HepG2 (cell line): ENCODE measurements at regions not wholly inside any gene's neighbourhood (a gene's known extent, or its start where the extent isn't known, plus 50 kb on each side); places are given as distances from the start of the nearest gene placed in this dataset.
"Not testable (repeated sequence)": the region's sequence is repeated elsewhere in the genome, so short reads cannot be mapped to it uniquely, and the experiment has no call there.

ENCODE experiments used
- ATAC-seq: fragments of 200-7000 bp; cut with Tn5 transposase; 3 replicates; pipeline ENCODE4 v1.9.1; 2020; ENCODE audit warnings: mild to moderate bottlenecking, moderate library complexity
- BruUV-seq: library from RNA; stranded (reverse); fragments of 400-500 nt; replicated peaks from 2 replicates; lab custom pipeline; 2021; lab: Mats Ljungman, UMichigan
- CTCF ChIA-PET: fragments of 300-600 bp; formaldehyde crosslinking; extraction: SDS; loops from one replicate; lab custom pipeline; 2021; ENCODE audit warnings: low total read pairs, inconsistent platforms, low intra/inter-chr PET ratio; lab: Yijun Ruan, JAX
- POLR2A ChIA-PET: fragments of 350-600 bp; sonication (Branson Sonifier 250); formaldehyde crosslinking; loops from one replicate; lab custom pipeline; 2020; ENCODE audit warnings: antibody characterized with exemption, inconsistent platforms; lab: Yijun Ruan, JAX
- DNase-seq: peaks from one replicate; pipeline ENCODE4 v3.0.0-alpha.2; 2015; ENCODE audit warnings: low spot score
- FAIRE-seq: peaks from 3 replicates; lab custom pipeline; 2011; peaks lifted over from hg19 to GRCh38; lab: Jason Lieb, UNC
- H2AFZ ChIP-seq: one replicate; pipeline ENCODE4 v1.6.1; 2011; ENCODE audit warnings: low read length, inconsistent platforms
- H3K27ac ChIP-seq: fragments of 300-600 bp; 3 replicates; pipeline ENCODE4 v1.8.0; 2011; ENCODE audit warnings: mixed run types, mild to moderate bottlenecking, mixed read lengths, low read length, inconsistent platforms; ENCODE audit not compliant: insufficient read depth; ENCODE audit errors: extremely low read length
- H3K27me3 ChIP-seq, 2 experiments: fragments of 200-600 bp in 1 of 2; 2 replicates in 1 of 2; 3 replicates in 1 of 2; pipeline versions ENCODE4 v1.6.0 to v1.8.0; 2011; ENCODE audit warnings: low read length in 2 of 2, mild to moderate bottlenecking in 2 of 2, moderate library complexity in 2 of 2, inconsistent platforms in 1 of 2; ENCODE audit not compliant: insufficient read depth in 2 of 2, control insufficient read depth in 1 of 2
- H3K36me3 ChIP-seq, 2 experiments: fragments of 200-600 bp in 1 of 2; replicated peaks in 1 of 2; 2 replicates in 1 of 2; 3 replicates in 1 of 2; pipeline versions ENCODE4 v1.5.1 to v1.8.0; 2011; ENCODE audit warnings: low read length in 2 of 2, inconsistent platforms in 1 of 2; ENCODE audit not compliant: insufficient read depth in 2 of 2, control insufficient read depth in 1 of 2
- H3K4me1 ChIP-seq: 2 replicates; pipeline ENCODE4 v1.5.1; 2012; ENCODE audit warnings: low read length, inconsistent platforms; ENCODE audit not compliant: insufficient read depth
- H3K4me2 ChIP-seq: 2 replicates; pipeline ENCODE4 v1.6.0; 2011; ENCODE audit warnings: low read depth, low read length, inconsistent platforms
- H3K4me3 ChIP-seq, 3 experiments: fragments of 200-600 bp in 1 of 3; sonication (generic), shearing (Covaris generic) in 1 of 3; replicated peaks in 1 of 3; 2 replicates each; pipeline ENCODE4 v1.5.1; 2011 to 2016; ENCODE audit warnings: low read length in 3 of 3, inconsistent platforms in 2 of 3, low read depth in 2 of 3, mild to moderate bottlenecking in 2 of 3, control low read depth in 1 of 3, mixed read lengths in 1 of 3; ENCODE audit not compliant: insufficient read depth in 1 of 3
- H3K79me2 ChIP-seq: one replicate; pipeline ENCODE4 v1.6.1; 2011; ENCODE audit warnings: low read length, inconsistent platforms; ENCODE audit not compliant: insufficient read depth
- H3K9ac ChIP-seq: 2 replicates; pipeline ENCODE4 v1.6.0; 2011; ENCODE audit warnings: mild to moderate bottlenecking, low read depth, low read length, inconsistent platforms; ENCODE audit not compliant: insufficient read depth
- H3K9me3 ChIP-seq: 2 replicates; pipeline ENCODE4 v1.5.1; 2012; ENCODE audit warnings: mild to moderate bottlenecking, low read length
- H4K20me1 ChIP-seq: 2 replicates; pipeline ENCODE4 v1.6.0; 2011; ENCODE audit warnings: inconsistent platforms, mild to moderate bottlenecking, low read length, moderate library complexity; ENCODE audit not compliant: insufficient read depth
- CBX5 ChIP-seq: sonication (generic); formaldehyde crosslinking; IDR thresholded peaks from 2 replicates; pipeline ENCODE4 v1.4.0; 2020; ENCODE audit warnings: missing genetic modification reagents, borderline replicate concordance
- FIP1L1 ChIP-seq: fragments of 200-400 bp; formaldehyde crosslinking; IDR thresholded peaks from 2 replicates; pipeline ENCODE4 v1.6.1; 2018; ENCODE audit warnings: low read depth, mild to moderate bottlenecking, low read length, moderate library complexity, borderline replicate concordance; ENCODE audit not compliant: insufficient read depth
- FOXP1 ChIP-seq, 2 experiments: fragments of 450-650 bp in 1 of 2; IDR thresholded peaks; 2 replicates each; pipeline ENCODE4 v1.6.1; 2017 to 2018; ENCODE audit warnings: antibody characterized with exemption in 1 of 2
- HOXD1 ChIP-seq: sonication (generic); formaldehyde crosslinking; IDR thresholded peaks from 2 replicates; pipeline ENCODE4 v1.5.0; 2020; ENCODE audit warnings: missing genetic modification reagents
- JDP2 ChIP-seq: sonication (generic); formaldehyde crosslinking; IDR thresholded peaks from 2 replicates; pipeline ENCODE4 v1.8.1; 2022; ENCODE audit warnings: missing genetic modification reagents, borderline replicate concordance
- NFE2 ChIP-seq: sonication (generic); formaldehyde crosslinking; IDR thresholded peaks from 2 replicates; pipeline ENCODE4 v1.4.0; 2020; ENCODE audit warnings: missing genetic modification reagents
- NR2C2 ChIP-seq: sonication (generic); formaldehyde crosslinking; IDR thresholded peaks from 2 replicates; pipeline ENCODE4 v1.4.0; 2020; ENCODE audit warnings: missing genetic modification reagents, mild to moderate bottlenecking, moderate library complexity, borderline replicate concordance
- RCOR2 ChIP-seq: IDR thresholded peaks from 2 replicates; pipeline ENCODE4 v1.6.1; 2016; ENCODE audit warnings: missing biosample characterization, missing genetic modification reagents
- ZNF570 ChIP-seq: sonication (generic); formaldehyde crosslinking; IDR thresholded peaks from 2 replicates; pipeline ENCODE4 v1.4.0; 2020; ENCODE audit warnings: mild to moderate bottlenecking, missing genetic modification reagents, borderline replicate concordance
- ZNF777 ChIP-seq: sonication (generic); formaldehyde crosslinking; IDR thresholded peaks from 2 replicates; pipeline ENCODE4 v1.4.0; 2020; ENCODE audit warnings: missing genetic modification reagents
- WGBS: methylation state at CpG from one replicate; pipeline ENCODE4 v1.1.6; 2017; ENCODE audit warnings: low lambda C conversion rate; 5-methylcytosine and 5-hydroxymethylcytosine counted together
- in situ Hi-C: cut with HindIII; loops from 2 replicates; pipeline ENCODE4 v1.10.0; 2017; ENCODE audit warnings: low pct_unique_long_range_greater_than_20kb; ENCODE audit not compliant: extremely low pct_ligation_motif_present
- intact Hi-C: fragments of 100-400 bp; cut with micrococcal nuclease; formaldehyde crosslinking; loops from one replicate; pipeline ENCODE4 v1.10.0; 2022; ENCODE audit not compliant: unreplicated experiment
- TF ChIP-seq, protein P1 (sequence below): sonication (generic); formaldehyde crosslinking; IDR thresholded peaks from 2 replicates; pipeline ENCODE4 v1.5.0; 2020; ENCODE audit warnings: mild to moderate bottlenecking, missing genetic modification reagents
- TF ChIP-seq, protein P2 (sequence below): sonication (generic); formaldehyde crosslinking; IDR thresholded peaks from 2 replicates; pipeline ENCODE4 v1.4.0; 2020; ENCODE audit warnings: missing genetic modification reagents, low read depth, mild to moderate bottlenecking, borderline replicate concordance
- TF ChIP-seq, protein P3 (sequence below): sonication (generic); formaldehyde crosslinking; IDR thresholded peaks from 2 replicates; pipeline ENCODE4 v1.4.0; 2020; ENCODE audit warnings: missing genetic modification reagents
- TF ChIP-seq, protein P4 (sequence below): IDR thresholded peaks from 2 replicates; pipeline ENCODE4 v1.6.1; 2016; ENCODE audit warnings: mild to moderate bottlenecking, missing biosample characterization, missing genetic modification reagents
- TF ChIP-seq, protein P5 (sequence below): sonication (generic); formaldehyde crosslinking; IDR thresholded peaks from 2 replicates; pipeline ENCODE4 v1.5.0; 2020; ENCODE audit warnings: missing genetic modification reagents

DNA sequence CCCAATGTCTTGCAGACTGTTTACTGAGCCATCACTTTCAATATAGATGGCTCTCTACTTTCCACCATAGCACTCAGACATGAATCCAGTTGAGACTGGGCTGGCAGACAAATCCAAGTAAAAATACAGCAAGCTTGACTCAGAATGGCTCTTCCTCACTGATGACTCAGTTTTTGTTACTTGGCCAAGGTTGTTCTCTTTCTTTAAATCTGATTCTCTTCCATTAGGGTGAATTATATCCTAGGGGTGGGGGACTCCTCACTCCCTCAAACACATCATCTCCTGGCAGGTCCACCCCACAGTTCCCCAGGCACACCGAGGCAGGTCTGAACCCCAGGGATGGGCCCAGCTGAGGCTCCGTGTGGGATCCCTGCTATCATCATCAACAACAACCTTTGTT is 157.9 kb downstream of the MEX3B start:
- TF ChIP-seq, protein P1, sequence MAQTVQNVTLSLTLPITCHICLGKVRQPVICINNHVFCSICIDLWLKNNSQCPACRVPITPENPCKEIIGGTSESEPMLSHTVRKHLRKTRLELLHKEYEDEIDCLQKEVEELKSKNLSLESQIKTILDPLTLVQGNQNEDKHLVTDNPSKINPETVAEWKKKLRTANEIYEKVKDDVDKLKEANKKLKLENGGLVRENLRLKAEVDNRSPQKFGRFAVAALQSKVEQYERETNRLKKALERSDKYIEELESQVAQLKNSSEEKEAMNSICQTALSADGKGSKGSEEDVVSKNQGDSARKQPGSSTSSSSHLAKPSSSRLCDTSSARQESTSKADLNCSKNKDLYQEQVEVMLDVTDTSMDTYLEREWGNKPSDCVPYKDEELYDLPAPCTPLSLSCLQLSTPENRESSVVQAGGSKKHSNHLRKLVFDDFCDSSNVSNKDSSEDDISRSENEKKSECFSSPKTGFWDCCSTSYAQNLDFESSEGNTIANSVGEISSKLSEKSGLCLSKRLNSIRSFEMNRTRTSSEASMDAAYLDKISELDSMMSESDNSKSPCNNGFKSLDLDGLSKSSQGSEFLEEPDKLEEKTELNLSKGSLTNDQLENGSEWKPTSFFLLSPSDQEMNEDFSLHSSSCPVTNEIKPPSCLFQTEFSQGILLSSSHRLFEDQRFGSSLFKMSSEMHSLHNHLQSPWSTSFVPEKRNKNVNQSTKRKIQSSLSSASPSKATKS = no peak
- TF ChIP-seq, protein P2, sequence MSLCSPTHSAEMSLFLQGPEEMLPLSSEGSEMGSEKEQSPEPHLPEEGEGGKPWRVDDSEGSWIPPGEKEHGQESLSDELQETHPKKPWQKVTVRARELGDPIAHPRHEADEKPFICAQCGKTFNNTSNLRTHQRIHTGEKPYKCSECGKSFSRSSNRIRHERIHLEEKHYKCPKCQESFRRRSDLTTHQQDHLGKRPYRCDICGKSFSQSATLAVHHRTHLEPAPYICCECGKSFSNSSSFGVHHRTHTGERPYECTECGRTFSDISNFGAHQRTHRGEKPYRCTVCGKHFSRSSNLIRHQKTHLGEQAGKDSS = no peak
- TF ChIP-seq FOXP1 (IDR thresholded peaks at IDR 0.05) (no peak), FOXP1 (CRISPR knock-in tag; IDR thresholded peaks at IDR 0.05) (no peak), ZNF777 (no peak), CBX5 (CRISPR knock-in tag) (no peak), ZNF570 (CRISPR knock-in tag) (no peak), NR2C2 (CRISPR knock-in tag) (no peak), HOXD1 (CRISPR knock-in tag) (no peak), NFE2 (CRISPR knock-in tag) (no peak), FIP1L1 (no peak), JDP2 (no peak), RCOR2 (no peak)
- TF ChIP-seq, protein P3, sequence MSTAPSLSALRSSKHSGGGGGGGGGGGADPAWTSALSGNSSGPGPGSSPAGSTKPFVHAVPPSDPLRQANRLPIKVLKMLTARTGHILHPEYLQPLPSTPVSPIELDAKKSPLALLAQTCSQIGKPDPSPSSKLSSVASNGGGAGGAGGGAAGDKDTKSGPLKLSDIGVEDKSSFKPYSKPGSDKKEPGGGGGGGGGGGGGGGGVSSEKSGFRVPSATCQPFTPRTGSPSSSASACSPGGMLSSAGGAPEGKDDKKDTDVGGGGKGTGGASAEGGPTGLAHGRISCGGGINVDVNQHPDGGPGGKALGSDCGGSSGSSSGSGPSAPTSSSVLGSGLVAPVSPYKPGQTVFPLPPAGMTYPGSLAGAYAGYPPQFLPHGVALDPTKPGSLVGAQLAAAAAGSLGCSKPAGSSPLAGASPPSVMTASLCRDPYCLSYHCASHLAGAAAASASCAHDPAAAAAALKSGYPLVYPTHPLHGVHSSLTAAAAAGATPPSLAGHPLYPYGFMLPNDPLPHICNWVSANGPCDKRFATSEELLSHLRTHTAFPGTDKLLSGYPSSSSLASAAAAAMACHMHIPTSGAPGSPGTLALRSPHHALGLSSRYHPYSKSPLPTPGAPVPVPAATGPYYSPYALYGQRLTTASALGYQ = no peak
- TF ChIP-seq, protein P4, sequence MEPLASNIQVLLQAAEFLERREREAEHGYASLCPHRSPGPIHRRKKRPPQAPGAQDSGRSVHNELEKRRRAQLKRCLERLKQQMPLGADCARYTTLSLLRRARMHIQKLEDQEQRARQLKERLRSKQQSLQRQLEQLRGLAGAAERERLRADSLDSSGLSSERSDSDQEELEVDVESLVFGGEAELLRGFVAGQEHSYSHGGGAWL (CRISPR knock-in tag) = no peak
- TF ChIP-seq, protein P5, sequence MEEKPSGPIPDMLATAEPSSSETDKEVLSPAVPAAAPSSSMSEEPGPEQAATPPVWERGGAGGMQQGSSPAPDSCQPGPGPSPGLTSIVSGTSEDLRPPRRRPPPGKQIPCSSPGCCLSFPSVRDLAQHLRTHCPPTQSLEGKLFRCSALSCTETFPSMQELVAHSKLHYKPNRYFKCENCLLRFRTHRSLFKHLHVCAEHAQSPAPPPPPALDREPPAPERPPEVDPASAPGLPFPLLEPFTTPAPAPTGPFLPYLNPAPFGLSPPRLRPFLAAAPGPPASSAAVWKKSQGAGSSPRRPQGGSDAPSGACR (CRISPR knock-in tag) = no peak
- WGBS = 0% methylated on average over 2 of the region's 2 CpGs
- no peak overlapping the region for H3K4me2 ChIP-seq
- no peaks in the 10 kb centered on the region for H4K20me1 ChIP-seq
- H3K4me3 ChIP-seq = no peak overlapping the region
- H3K36me3 ChIP-seq = no peaks in the 10 kb centered on the region
- no peaks in the 10 kb centered on the region for H3K79me2 ChIP-seq
- no TSS peak for BruUV-seq
- DNase-seq = no peak
- no peak for FAIRE-seq
- ATAC-seq = no peak
- H3K9me3 ChIP-seq = no peaks in the 10 kb centered on the region
- H3K27me3 ChIP-seq = no peaks in the 10 kb centered on the region
- no peaks in the 10 kb centered on the region for H3K4me1 ChIP-seq
- no peak overlapping the region for H3K9ac ChIP-seq
- ChIA-PET POLR2A (no interaction called here), CTCF (no interaction called here)
- intact Hi-C loops = no loop called here
- in situ Hi-C loops = no loop called here
- H3K27ac ChIP-seq = no peak overlapping the region
- no peak overlapping the region for H2AFZ ChIP-seq

DNA sequence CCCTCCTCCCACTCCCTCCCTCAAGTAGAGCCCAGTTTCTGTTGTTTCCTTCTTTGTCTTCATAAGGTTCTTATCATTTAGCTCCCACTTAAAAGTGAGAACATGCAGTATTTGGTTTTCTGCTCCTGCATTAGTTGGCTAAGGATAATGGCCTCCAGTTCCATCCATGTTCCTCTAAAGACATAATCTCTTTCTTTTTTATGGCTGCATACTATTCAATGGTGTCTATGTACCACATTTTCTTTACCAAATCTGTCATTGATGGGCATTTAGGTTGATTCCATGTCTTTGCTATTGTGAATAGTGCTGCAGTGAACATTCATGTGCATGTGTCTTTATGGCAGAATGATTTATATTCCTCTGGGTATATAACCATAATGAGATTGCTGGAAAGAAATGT is 158.6 kb downstream of the MEX3B start:
- H3K27me3 ChIP-seq, H3K27ac ChIP-seq, FAIRE-seq, in situ Hi-C loops, DNase-seq, BruUV-seq, H2AFZ ChIP-seq, POLR2A ChIA-PET, H3K4me2 ChIP-seq, H4K20me1 ChIP-seq, intact Hi-C loops, CTCF ChIA-PET, H3K9me3 ChIP-seq, H3K9ac ChIP-seq, ATAC-seq, H3K36me3 ChIP-seq, H3K79me2 ChIP-seq, H3K4me1 ChIP-seq, H3K4me3 ChIP-seq: not testable (repeated sequence)
